GM18867 (cell line): ENCODE measurements at regions not wholly inside any gene's neighbourhood (a gene's known extent, or its start where the extent isn't known, plus 50 kb on each side); places are given as distances from the start of the nearest gene placed in this dataset.
A peak's percentile ranks its signal among the peaks of the same experiment; 100 is the strongest.

Experiments
- ATAC-seq: cut with Tn5 transposase; IDR thresholded peaks from one replicate; pipeline ENCODE4 v1.9.1; 2021; ENCODE audit warnings: mild to moderate bottlenecking, moderate library complexity; ENCODE audit not compliant: unreplicated experiment

DNA sequence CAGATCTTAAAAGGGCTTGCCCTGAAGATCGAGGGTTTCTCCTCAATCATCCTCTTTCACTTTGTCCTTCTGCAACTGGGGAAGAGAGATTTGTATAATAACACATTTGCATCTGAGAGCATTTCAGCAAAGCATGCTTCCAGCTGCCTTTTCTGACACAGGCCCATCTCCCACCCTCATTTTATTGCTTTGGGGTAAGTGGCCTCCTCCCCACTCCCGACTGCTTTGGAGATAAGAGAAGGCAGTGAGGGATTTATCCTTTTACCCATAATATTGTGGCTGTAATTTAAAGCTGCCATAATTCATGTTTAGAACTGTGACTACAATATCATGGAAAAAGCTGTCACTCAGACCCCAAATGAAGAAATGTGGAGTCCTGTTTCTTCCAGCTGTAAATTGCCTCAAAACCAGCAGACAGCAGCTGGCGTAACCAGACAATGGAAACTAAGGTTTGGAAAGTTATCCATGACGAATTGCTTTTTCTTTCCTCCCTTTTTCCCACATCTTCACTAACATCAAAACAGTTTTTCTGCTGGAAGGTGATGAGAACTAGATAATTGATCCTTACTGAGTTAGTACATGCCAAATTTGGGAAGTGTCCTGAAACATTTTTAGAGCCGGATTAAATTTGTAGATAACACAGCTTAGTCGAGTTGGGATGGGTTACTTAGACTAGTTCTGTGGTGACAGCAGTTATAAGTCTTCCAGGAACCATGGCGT is 104.2 kb upstream of the PFN2 start:
- peak; percentile 77 for ATAC-seq

DNA sequence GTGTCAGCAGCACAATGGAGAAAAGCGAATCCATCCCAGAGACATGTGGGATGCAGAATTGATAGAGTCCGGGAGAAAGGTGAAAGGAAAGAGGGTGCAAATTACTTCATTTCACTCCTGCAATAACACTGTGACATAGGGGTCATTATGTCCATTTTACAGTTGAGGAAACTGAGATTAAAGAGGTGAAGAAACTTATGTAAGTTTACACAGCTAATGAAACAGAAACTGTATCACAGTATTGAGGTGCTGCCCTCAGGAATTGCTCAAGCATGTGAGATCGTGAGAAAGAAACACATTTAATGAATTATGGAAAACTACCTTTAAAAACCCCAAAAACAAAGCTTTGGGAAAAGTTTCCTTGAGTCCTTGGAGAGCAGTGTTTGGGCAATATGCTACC is 103.6 kb upstream of the PFN2 start:
- ATAC-seq = peak; percentile 84

DNA sequence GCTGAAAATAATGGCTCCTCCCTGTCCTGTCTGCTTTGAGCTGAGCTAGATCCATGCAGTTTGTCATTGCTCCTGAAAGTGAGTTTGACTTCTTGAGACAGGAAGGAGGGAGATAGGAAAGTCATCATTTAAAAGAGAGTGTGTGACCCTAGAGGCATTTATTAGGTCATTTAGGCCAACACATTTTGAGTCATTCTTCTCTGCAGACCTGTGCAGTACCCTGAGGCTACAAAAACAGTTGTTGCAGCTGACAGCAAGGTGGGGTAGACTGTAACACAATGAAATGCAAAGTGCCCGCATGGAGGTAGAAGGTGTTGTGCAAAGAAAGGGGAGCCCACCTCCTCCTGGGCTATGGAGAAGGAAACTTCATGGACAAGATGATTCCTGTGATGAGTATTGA is 102.8 kb upstream of the PFN2 start:
- no peak for ATAC-seq

DNA sequence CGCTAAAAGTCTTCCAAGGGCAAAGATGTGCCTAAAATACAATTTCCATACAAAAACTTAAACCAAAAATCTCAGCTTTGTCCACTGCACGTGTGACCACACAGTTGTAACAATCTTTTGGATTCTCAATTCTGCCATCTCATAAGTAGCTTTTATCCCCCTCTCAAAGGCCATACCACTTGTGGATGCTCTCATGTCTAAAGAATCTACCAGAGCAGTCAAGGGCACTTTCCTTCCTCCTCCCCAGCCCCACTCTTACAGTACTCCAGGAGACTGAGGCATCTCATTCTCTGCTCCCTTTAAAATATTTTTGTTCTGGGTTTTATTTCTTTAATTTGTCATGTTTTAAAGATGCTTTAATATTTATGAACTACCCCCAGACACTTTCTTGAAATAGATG is 102.3 kb upstream of the PFN2 start:
- ATAC-seq = no peak

DNA sequence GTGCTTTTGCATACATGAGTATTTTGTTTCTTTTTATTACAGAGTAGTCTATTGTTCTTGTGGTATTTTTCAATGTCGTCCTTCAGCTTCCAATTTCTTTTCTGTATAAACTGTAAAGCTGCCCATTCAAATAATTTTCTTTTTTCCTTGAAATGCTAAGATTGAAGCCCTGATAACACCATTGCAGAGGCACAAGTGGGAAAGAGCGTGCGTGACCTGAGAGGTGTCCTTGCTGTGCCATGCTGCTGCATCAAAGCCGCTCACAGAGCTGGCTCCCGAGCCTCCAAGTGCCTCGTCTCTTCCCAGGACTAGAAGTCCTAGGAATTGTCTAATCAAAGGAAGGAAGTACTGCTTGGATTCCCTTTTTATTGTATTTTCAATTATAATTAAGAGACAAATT is 101.9 kb upstream of the PFN2 start:
- no peak for ATAC-seq

DNA sequence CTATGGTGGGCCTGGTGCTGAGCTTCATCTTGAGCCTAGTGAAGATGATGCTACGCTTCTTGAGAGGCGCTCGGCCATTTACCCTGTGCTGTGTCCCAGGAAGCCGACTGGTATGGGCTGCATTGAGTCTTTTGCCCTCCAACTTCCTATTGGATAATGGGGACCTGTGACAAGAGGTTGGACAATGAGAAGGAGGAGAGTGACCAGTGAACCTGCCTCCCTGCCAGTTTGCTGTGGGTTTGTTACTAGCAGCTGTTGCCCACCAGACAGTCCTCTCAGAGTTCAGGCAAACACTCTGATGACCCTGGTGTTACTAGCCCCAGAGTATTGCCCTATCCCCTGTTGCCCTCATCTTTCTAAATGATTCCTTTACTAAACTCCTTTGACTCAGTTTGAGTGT is 99.6 kb upstream of the PFN2 start:
- no peak for ATAC-seq

DNA sequence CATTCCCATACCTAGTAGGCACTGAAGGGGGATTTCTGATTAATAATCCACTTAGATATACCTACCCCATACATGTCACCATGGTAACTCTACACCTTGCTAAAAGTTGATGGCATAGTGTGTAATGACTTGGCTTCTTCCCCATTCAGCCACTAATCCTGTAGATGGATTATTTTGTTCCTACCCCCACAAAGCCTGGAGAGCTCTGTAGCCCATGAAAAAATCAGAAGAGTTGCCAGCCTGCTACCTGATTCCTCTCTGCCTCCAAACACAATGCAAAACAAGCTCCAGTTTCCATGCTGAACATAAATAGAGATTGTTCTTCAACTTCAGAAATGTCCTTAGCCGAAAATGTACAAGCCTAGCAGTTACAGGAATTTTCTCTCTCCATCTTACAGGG is 98.9 kb upstream of the PFN2 start:
- no peak for ATAC-seq

DNA sequence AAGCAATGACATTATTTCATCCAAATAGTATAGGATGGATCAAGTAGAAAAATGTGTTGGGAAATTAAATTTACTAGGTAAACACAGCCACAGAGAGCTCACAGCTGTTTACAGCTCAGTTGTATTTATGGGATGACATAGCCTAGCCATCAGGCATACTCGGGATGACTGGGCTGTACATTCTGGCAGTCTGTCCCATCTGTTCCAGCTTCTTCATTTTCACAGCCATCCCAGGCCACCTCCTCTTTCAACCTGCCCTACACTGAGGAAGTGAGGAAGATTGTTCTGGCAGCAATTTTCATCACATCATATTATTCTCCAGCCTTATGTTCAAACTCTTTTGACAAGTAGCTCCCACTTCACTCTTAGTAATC is 98.4 kb upstream of the PFN2 start:
- no peak for ATAC-seq

DNA sequence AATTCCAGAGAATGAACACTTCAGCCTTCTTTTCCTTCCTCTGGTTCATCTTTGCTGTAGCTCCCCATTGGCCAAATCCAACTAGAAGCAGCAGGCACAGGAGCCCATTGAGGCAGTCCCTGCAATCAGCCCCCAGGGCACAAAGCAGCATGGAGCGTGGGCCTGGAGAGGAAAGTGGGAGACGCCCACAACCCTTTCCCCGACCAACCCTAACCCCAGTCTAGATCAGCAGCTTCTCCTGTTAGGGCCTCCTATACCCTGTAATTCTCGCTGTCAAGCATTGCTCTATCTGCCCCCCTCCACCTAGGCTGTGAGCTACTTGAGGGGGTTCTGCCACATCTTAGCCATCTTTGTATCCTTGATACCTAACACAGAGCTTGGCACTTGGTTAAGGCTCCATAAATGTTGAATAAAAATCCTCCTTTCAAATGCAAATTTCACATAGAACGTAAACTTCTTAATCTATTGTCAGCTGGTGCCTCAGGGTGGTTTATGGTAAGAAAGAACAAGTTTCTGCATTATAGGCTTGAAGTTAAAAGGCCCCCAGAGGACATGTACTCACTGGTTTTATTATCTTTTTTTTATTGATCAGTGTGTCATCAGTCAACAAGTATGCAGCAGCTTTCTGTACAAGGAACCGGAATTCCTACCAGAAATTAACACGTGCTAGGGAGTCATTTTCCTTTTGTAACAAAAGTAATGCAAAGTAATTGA is 97.9 kb upstream of the PFN2 start:
- no peak for ATAC-seq

DNA sequence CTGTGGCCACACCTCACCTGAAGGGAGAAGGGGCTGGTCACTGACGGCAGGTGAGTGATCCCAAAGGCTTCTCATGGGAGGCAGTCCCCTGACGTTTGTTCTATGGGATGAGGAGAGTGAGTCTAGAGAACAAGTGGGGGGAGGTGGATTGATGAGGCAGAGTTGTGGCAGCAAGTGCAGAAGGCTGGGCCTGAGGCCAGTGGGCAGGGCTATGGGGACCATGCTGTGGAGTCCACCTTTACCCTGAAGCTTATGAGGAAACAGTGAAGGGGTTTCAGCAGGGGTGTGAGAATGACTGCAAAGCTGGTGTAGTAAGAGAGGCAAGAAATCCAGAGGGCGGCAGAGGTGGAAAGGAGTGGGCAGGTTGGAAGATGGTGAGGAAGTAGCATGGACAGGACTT is 96.9 kb upstream of the PFN2 start:
- no peak for ATAC-seq

DNA sequence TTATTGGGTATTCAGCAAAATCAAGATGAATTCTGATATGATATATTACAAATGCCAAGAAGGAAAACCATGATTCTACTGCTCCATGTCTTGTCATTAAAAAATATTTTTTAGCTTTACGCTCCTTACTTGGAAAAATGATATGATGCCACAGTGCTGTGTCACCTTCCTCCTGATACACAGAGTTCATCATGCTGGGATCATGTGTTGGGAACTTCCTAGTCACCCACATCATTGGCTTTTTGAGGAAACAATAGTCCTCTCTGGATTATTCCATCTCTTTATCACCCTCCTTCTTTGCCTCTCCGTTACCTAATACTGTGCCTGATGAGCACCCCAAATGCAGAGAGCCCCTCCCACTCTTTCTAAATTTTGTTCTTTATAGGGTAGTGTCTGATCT is 94.3 kb upstream of the PFN2 start:
- no peak for ATAC-seq

DNA sequence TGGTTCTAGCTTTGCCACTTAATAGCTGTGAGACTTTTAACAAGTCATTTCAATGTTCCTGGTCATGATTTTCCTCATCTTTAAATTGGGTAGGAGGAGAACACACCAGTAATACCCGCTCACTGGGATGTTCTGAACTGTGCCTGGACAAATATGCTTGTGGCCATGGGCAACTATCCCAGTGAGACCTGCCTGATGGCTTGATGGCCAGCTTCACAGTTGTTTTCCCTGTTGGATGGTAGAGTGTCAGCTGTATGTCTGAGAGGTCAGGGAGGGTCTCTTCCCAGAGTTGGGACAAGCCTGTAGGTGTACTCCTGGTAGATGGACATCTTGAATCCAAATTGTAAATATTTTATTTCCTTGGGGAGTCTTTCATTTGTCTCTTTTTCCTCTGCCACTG is 92.5 kb upstream of the PFN2 start:
- no peak for ATAC-seq

DNA sequence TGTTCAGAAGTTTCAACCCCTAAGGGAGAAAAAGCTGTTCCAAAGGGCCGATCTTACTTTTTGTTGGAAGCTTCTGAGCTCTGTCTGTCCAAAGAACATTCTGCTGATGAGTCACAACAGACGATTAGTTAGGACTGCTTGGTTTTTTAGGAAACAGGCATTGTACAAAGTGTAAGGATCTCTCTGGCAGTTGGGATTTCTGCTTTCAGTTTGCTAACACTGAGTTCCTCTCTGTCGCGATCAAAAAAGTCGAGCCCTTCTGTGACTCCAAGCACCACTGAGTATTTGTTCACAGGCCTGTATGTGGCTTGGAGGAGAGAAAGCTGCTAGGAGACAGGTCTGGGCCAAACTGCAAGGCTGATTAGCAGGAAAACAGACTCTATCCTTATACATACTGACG is 91.8 kb upstream of the PFN2 start:
- no peak for ATAC-seq

DNA sequence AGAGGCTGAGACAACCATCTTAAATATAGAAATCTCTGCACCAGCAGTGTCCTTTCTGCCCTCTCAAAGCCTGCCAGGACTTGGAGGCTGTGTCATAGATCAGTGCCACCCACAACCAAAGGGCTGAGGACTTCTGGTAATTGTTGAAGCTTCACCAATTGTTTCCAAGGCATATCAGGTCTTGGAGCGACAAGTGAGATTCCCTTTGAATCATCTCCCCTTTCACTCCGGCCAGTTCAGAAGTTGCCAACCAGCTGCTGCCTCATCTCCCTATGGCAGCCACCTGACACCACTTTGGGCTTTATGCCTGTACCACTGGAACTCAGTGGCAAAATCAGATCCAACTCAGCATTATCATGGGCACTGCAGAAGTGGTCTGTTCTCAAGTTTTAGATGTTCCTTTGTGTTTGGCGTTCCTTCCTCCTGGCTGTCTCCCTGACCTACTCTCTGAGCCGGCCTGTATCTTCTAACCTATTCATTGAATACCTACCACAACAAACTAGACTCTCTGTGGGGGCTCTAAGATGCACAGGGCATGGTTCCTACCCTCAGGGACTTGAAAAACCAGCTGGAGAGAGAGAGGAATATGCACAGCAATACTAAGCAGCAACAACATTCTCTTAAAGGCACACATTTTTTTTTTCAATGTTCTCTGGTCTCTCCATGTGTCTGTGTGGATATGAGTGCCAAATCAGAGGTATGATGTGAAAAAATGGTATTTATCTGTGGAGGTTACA is 90.8 kb upstream of the PFN2 start:
- ATAC-seq = no peak

DNA sequence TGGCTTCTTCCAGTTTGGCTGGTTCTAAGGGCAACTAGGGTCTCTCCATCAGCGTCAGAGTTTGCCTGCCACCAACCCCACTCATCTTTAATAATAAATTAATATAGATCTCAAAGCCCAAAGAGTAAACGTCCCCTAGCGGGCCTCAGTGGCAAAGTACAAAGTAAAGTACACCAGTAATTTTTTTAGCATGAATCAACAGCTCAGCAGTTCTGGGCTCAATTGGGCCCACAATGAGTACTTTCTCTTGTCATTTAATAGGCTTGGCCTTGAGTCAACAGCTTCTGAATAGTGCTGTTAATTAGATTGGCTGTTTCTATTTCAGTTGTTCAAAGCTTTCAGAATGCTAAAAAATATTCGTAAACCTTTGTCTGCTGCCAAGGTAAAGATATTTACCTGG is 89.0 kb upstream of the PFN2 start:
- no peak for ATAC-seq

DNA sequence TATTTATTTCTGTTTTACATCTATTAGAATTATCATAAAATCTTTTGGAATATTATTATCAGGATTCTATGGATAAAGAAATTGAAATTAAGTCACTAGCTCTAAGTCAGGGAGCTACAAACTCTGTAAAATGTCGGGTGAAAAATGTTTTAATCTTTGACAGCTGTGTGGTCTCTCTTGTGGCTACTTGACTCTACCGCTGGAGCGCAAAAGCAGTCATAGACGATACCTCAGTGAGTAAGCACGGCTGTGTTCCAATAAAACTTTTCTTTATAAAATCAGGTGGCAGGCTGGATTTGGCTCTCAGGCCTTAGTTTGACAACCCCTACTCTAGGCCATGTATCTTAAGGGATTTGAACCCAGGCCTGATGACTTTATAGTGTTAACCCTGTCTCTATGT is 88.5 kb upstream of the PFN2 start:
- no peak for ATAC-seq

DNA sequence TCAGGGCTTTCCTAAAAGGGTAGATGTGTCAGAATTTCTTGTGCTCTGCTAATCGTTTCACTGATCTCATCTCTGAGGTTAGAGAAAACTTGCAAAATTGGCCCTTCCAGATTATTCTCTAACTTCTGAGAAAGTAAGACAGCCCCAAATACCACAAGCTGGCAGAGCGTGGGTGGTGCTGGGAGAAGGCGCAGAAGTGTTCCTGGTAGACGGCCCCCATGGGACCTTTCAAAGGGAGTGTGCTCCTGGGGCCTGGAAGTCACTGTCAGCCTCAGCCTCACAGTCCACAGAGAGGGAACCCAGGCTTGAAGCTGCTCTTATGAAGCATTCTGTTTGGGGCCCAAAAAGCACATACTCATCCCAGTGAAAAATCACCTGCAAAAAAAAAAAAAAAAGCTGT is 86.5 kb upstream of the PFN2 start:
- no peak for ATAC-seq

DNA sequence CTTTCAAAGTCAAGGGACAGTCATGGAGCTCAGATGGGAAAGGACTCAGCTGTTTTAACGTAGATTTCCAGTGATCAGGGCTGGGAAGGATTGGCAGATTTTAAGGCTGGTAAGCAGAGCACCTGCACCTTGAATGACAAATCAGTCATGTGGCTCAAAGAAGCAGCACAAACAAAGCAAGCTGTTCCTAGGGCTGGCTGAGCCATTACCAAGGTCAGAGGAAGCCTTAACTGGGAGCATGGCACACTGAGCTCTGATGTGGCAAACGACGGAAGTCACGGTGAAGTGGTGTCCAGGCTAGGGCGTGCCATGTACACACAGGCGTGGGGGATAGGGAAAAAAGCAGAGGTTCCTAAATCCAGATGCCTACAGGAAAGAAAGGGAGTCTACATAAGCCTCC is 84.6 kb upstream of the PFN2 start:
- no peak for ATAC-seq

DNA sequence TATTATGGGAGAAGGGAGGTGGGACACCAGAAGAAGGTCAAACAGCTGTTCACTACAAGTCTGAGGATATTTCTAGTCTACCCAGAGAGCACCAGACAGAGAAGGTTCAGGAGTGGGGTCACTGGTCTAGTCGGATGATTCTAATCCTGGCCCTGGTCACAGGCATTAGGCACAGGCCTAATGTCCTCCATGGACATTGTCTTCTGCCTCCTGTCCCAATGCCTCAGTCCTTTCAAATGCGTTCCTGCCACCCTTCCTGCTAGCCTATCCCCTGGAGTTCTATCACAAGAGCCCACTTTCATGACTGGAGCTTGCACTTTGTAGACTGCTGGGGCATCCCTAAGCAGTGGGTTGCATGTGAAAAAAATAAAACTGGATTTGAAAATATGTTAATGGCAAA is 83.9 kb upstream of the PFN2 start:
- ATAC-seq = no peak

DNA sequence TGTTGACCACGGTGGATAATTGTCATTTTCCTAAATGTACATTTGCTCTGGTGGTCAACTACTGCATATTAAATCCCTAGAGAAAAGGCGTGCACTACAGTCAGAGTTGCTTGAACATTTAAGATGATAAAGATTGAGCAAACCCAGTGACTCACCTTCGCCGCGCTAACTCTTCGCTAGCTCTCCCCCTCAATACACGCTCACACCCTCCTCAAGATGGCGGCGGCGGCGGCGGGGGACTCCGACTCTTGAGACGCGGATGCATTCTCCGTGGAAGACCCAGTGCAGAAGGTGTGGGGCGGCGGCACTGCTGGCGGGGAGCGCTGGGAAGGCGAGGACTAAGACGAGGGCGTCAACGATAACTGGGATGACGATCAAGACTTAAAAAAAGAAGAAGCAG is 79.8 kb upstream of the PFN2 start:
- no peak for ATAC-seq

DNA sequence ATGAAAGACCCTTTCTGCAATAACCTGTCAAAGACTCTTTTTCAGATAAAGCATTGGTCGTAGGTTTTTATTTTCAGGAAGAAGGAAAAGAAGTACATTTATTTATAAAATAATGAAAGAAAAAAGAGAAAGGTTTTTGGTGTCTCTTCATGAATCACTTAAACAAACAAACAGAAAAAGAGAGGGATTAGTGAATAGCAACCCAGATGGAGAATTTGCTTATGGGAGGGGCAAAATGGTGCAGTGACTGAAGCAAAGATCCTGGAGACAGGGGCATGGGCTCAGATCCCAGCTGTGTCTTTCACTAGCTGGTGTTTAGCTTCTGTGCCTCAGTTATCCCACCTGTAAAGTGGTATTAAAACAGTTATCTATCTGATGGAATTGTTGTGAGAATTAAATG is 78.6 kb upstream of the PFN2 start:
- ATAC-seq = no peak

DNA sequence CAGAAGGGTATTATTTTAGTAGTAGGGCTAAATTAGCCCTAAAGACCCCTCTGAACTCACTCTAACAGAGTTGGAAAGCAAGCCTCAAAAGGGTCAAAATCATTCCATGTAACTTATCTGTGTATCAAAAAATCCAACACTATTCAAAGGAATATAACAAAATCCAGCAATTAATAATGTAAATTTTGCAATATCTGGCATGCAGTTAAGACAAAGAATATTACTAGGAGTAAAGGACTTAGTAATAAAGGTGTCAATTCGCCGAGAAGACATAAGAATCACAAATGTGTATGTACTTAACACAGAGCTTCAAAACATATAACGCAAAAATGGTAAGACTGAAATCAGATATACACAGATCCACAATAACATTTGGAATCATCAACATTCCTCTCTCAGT is 71.2 kb upstream of the PFN2 start:
- no peak for ATAC-seq
